ENCODE measurements at regions not wholly inside any gene's neighbourhood (a gene's known extent, or its start where the extent isn't known, plus 50 kb on each side); places are given as distances from the start of the nearest gene placed in this dataset.

GRCh38 chr21:28729887-28730286 lies 262.8 kb downstream of the LTN1 start:
- Histone ChIP-seq H2AFZ (ENCODE audit: insufficient read depth, low read depth, low read length, poor library complexity, severe bottlenecking) (no peak overlapping the region), H3K4me1 (ENCODE audit: control insufficient read depth in 2 of 2, insufficient read depth in 2 of 2, low read length in 2 of 2) (no peaks in the 10 kb centered on the region), H3K27me3 (replicated peaks in 1 of 4; ENCODE audit: control extremely low read depth in 1 of 4, control insufficient read depth in 3 of 4, insufficient read depth in 4 of 4, low read length in 3 of 4) (no peaks in the 10 kb centered on the region), H3K79me2 (ENCODE audit: control insufficient read depth, insufficient read depth, low read length) (no peaks in the 10 kb centered on the region), H3K4me3 (ENCODE audit: control extremely low read depth in 1 of 5, extremely low read depth in 1 of 5, insufficient read depth in 1 of 5, low read depth in 2 of 5, low read length in 4 of 5) (no peak overlapping the region), H3K9ac (ENCODE audit: low read length) (no peak overlapping the region), H3K9me3 (ENCODE audit: control extremely low read depth in 1 of 3, control insufficient read depth in 2 of 3, insufficient read depth in 1 of 3, low read length in 2 of 3) (no peaks in the 10 kb centered on the region), H4K20me1 (ENCODE audit: control insufficient read depth, insufficient read depth, low read length, poor library complexity, severe bottlenecking) (no peaks in the 10 kb centered on the region), H3K4me2 (replicated peaks; ENCODE audit: low read depth, low read length, poor library complexity, severe bottlenecking) (no peak overlapping the region), H3K27ac (ENCODE audit: low read length in 2 of 2) (no peak overlapping the region), H3K36me3 (replicated peaks in 1 of 2; ENCODE audit: control extremely low read depth in 1 of 2, control insufficient read depth in 1 of 2, extremely low read depth in 1 of 2, insufficient read depth in 2 of 2, low read length in 1 of 2) (no peaks in the 10 kb centered on the region)
- ATAC-seq (ENCODE audit: low read depth) (no peak), DNase-seq (no peak)
- 92% methylated on average over 6 of the region's 6 CpGs for WGBS (ENCODE audit: insufficient coverage)
- Mint-ChIP-seq H3K27me3 (no peaks in the 10 kb centered on the region), H3K27ac (no peak overlapping the region), H3K9me3 (ENCODE audit: insufficient read depth) (no peaks in the 10 kb centered on the region), H3K4me1 (no peaks in the 10 kb centered on the region), H3K4me3 (no peak overlapping the region)
- intact Hi-C loops (cut with micrococcal nuclease), result no loop called here
- CTCF ChIA-PET, result interaction anchor here (0.7 to 3.4 kb wide), 2 partner anchors 16 to 1434 kb away, joined by 3 to 19 read pairs; no protein-coding TSS in a partner anchor
- no peak for TF ChIP-seq CTCF (IDR thresholded peaks at IDR 0.05)
- TF ChIP-seq EZH2 (IDR thresholded peaks at IDR 0.05; ENCODE audit: borderline replicate concordance, insufficient read depth, low read depth, low read length, poor library complexity, severe bottlenecking), result no peak
- POLR2A ChIA-PET, result no interaction called here

- H4K20me1 ChIP-seq (ENCODE audit: control insufficient read depth, insufficient read depth, low read length, poor library complexity, severe bottlenecking), result no peaks in the 10 kb centered on the region
- H3K4me2 ChIP-seq (replicated peaks; ENCODE audit: low read depth, low read length, poor library complexity, severe bottlenecking), result no peak overlapping the region
- no peak overlapping the region for H3K4me3 ChIP-seq (ENCODE audit: control extremely low read depth in 1 of 5, extremely low read depth in 1 of 5, insufficient read depth in 1 of 5, low read depth in 2 of 5, low read length in 4 of 5)
- Mint-ChIP-seq H3K9me3 (ENCODE audit: insufficient read depth) (no peaks in the 10 kb centered on the region), H3K4me1 (no peaks in the 10 kb centered on the region), H3K27ac (no peak overlapping the region), H3K27me3 (no peaks in the 10 kb centered on the region), H3K4me3 (no peak overlapping the region)
- DNase-seq (no peak), ATAC-seq (ENCODE audit: low read depth) (no peak)
- no peaks in the 10 kb centered on the region for H3K36me3 ChIP-seq (replicated peaks in 1 of 2; ENCODE audit: control extremely low read depth in 1 of 2, control insufficient read depth in 1 of 2, extremely low read depth in 1 of 2, insufficient read depth in 2 of 2, low read length in 1 of 2)
- H3K9ac ChIP-seq (ENCODE audit: low read length), result no peak overlapping the region
- H3K4me1 ChIP-seq (ENCODE audit: control insufficient read depth in 2 of 2, insufficient read depth in 2 of 2, low read length in 2 of 2), result no peaks in the 10 kb centered on the region
- H3K79me2 ChIP-seq (ENCODE audit: control insufficient read depth, insufficient read depth, low read length), result no peaks in the 10 kb centered on the region
- H3K27ac ChIP-seq (ENCODE audit: low read length in 2 of 2), result no peak overlapping the region
- POLR2A ChIA-PET, result no interaction called here
- intact Hi-C loops (cut with micrococcal nuclease), result no loop called here
- no peaks in the 10 kb centered on the region for H3K9me3 ChIP-seq (ENCODE audit: control extremely low read depth in 1 of 3, control insufficient read depth in 2 of 3, insufficient read depth in 1 of 3, low read length in 2 of 3)
- no peaks in the 10 kb centered on the region for H3K27me3 ChIP-seq (replicated peaks in 1 of 4; ENCODE audit: control extremely low read depth in 1 of 4, control insufficient read depth in 3 of 4, insufficient read depth in 4 of 4, low read length in 3 of 4)
- no peak overlapping the region for H2AFZ ChIP-seq (ENCODE audit: insufficient read depth, low read depth, low read length, poor library complexity, severe bottlenecking)
- CTCF ChIA-PET, result no interaction called here
- WGBS (ENCODE audit: insufficient coverage), result 80% methylated on average over 1 of the region's 1 CpG
- TF ChIP-seq CTCF (IDR thresholded peaks at IDR 0.05), result no peak
- TF ChIP-seq EZH2 (IDR thresholded peaks at IDR 0.05; ENCODE audit: borderline replicate concordance, insufficient read depth, low read depth, low read length, poor library complexity, severe bottlenecking), result no peak
These were observed 264.9 kb downstream of the LTN1 start for GRCh38 chr21:28727809-28728208.
